Fibroblast of lung (primary cell): ENCODE measurements at regions not wholly inside any gene's neighbourhood (a gene's known extent, or its start where the extent isn't known, plus 50 kb on each side); places are given as distances from the start of the nearest gene placed in this dataset.
"Not testable (repeated sequence)": the region's sequence is repeated elsewhere in the genome, so short reads cannot be mapped to it uniquely, and the experiment has no call there.

Source experiments
- EZH2 ChIP-seq: IDR thresholded peaks from 2 replicates; pipeline ENCODE4 v1.5.1; 2012; ENCODE audit warnings: low read length, control low read depth, mild to moderate bottlenecking; ENCODE audit errors: missing control alignments
- TF ChIP-seq, protein P1 (sequence below), 2 donors: IDR thresholded peaks in 1 of 2; conservative IDR thresholded peaks in 1 of 2; 1 replicate in 1 of 2; 2 replicates in 1 of 2; pipeline ENCODE4 v1.5.1; 2011 to 2012; ENCODE audit warnings: low read length in 2 of 2, control low read depth in 1 of 2, inconsistent platforms in 1 of 2, low read depth in 1 of 2, mild to moderate bottlenecking in 1 of 2

GRCh38 chr2:94694236-94694635 lies 177.0 kb upstream of the TEKT4 start:
- TF ChIP-seq, protein P1, sequence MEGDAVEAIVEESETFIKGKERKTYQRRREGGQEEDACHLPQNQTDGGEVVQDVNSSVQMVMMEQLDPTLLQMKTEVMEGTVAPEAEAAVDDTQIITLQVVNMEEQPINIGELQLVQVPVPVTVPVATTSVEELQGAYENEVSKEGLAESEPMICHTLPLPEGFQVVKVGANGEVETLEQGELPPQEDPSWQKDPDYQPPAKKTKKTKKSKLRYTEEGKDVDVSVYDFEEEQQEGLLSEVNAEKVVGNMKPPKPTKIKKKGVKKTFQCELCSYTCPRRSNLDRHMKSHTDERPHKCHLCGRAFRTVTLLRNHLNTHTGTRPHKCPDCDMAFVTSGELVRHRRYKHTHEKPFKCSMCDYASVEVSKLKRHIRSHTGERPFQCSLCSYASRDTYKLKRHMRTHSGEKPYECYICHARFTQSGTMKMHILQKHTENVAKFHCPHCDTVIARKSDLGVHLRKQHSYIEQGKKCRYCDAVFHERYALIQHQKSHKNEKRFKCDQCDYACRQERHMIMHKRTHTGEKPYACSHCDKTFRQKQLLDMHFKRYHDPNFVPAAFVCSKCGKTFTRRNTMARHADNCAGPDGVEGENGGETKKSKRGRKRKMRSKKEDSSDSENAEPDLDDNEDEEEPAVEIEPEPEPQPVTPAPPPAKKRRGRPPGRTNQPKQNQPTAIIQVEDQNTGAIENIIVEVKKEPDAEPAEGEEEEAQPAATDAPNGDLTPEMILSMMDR (conservative IDR thresholded peaks at IDR 0.05 in 1 of 2, IDR thresholded peaks at IDR 0.05 in 1 of 2; ENCODE audit: low read depth in 1 of 2, low read length in 2 of 2): not testable (repeated sequence)
- TF ChIP-seq EZH2: not testable (repeated sequence)
